ENCODE measurements at regions not wholly inside any gene's neighbourhood (a gene's known extent, or its start where the extent isn't known, plus 50 kb on each side); places are given as distances from the start of the nearest gene placed in this dataset.

DNA sequence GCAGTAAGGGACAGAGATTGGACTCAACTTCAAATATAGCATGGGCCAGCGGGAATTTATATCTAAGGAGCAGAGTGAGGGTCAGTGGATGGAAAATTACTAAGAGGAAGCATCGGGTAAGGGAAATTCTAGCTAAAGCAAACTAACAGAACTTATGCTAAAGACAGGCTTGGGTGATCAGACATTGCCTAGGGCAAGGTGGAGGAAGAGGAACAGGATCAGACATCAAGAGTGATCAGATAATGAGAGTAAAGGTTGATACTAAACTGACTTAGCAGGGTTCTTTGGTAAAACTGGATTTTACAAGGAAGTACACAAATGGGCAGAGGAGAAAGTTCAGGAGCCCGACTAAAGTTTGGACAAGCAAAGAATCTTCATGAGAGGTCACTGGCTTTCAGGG lies 86.3 kb upstream of the TOM1L1 start:
- TF ChIP-seq, protein P1, sequence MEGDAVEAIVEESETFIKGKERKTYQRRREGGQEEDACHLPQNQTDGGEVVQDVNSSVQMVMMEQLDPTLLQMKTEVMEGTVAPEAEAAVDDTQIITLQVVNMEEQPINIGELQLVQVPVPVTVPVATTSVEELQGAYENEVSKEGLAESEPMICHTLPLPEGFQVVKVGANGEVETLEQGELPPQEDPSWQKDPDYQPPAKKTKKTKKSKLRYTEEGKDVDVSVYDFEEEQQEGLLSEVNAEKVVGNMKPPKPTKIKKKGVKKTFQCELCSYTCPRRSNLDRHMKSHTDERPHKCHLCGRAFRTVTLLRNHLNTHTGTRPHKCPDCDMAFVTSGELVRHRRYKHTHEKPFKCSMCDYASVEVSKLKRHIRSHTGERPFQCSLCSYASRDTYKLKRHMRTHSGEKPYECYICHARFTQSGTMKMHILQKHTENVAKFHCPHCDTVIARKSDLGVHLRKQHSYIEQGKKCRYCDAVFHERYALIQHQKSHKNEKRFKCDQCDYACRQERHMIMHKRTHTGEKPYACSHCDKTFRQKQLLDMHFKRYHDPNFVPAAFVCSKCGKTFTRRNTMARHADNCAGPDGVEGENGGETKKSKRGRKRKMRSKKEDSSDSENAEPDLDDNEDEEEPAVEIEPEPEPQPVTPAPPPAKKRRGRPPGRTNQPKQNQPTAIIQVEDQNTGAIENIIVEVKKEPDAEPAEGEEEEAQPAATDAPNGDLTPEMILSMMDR (IDR thresholded peaks at IDR 0.05; ENCODE audit: insufficient read depth, low read depth, low read length): no peak
- no peak overlapping the region for H3K4me3 ChIP-seq (ENCODE audit: low read depth, low read length)

DNA sequence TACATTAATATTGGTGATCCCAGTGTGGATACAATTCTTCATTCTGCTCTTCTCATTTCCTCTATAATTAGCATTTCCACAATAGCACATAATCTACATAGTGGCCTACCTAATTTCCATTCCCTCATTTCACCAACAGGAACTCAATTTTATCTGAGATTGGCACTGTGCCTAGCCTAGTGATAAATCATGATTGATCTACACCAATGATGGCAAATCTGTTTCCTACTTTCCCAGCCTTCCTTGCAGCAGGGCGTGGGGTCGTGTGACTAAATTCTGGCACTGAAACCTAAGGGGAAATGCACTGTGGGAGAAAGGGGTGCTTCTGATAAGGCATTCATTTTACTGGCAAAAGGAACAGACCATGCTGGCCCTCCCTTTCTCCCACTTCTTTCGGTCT lies 66.6 kb upstream of the TOM1L1 start:
- no peak for DNase-seq (ENCODE audit: low read depth)
- TF ChIP-seq, protein P1 (IDR thresholded peaks at IDR 0.05; ENCODE audit: insufficient read depth, low read depth, low read length): no peak
- H3K4me3 ChIP-seq (ENCODE audit: low read depth, low read length): no peak overlapping the region

More for the DNA sequence above, 86.3 kb upstream of the TOM1L1 start:
- no peak for DNase-seq (ENCODE audit: low read depth)

DNA sequence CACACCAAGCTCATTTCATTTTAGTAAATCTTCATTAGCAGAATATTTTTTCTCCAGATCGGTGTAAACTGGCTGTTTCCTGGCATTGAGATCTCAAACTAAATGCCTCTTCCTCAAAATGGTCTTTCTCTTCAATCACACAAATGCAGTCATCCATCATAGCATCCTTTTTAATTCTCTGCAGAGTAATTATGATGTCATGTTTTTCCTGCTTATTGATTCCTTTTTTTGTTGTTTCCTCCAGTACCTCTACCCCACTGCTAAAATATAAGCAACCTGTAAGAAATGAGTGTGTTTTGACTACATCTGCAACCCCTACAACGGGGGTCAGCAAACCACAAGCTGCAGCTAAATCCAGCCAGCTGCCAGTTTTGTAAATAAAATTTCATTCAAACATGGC lies 65.6 kb upstream of the TOM1L1 start:
- H3K4me3 ChIP-seq (ENCODE audit: low read depth, low read length): no peak overlapping the region
- TF ChIP-seq, protein P1 (IDR thresholded peaks at IDR 0.05; ENCODE audit: insufficient read depth, low read depth, low read length): no peak
- DNase-seq (ENCODE audit: low read depth): no peak

DNA sequence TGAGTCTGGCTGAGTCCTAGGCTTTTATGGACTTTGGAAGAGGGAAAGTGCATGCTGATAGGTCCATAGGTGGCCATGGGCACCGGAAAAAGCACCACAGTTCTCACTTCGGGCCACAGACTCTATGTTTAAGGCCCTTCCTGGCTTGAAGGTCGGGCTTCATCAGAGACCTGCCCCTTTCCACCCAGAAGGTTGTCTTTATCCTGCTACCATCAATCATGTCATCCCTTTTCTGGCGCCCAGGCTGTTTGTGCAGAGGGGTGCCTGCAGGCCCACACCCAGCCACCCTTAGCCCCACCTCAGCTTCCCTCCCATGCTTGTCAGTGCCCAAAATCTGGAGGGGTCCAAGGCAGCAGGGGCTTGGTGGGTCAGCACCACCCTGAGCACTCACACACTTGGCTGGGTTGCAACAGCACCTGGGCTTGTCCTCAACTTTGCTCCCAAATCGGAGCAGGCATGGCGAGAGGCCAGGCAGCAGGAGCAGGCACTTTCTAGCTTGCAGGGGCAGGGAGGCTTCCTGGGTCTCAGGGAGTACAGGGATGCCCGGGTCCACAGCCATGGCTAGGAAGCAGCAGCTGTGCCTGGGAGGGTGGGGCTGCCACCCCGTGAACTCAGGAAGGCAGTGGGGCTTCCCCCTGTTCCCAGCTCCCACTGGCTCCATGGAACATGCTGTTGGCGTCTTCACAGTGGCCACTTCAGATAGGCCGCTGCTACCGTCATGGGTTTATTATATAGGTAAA lies 63.8 kb upstream of the TOM1L1 start:
- no peak overlapping the region for H3K4me3 ChIP-seq (ENCODE audit: low read depth, low read length)
- DNase-seq (ENCODE audit: low read depth): no peak
- TF ChIP-seq, protein P1 (IDR thresholded peaks at IDR 0.05; ENCODE audit: insufficient read depth, low read depth, low read length): no peak

DNA sequence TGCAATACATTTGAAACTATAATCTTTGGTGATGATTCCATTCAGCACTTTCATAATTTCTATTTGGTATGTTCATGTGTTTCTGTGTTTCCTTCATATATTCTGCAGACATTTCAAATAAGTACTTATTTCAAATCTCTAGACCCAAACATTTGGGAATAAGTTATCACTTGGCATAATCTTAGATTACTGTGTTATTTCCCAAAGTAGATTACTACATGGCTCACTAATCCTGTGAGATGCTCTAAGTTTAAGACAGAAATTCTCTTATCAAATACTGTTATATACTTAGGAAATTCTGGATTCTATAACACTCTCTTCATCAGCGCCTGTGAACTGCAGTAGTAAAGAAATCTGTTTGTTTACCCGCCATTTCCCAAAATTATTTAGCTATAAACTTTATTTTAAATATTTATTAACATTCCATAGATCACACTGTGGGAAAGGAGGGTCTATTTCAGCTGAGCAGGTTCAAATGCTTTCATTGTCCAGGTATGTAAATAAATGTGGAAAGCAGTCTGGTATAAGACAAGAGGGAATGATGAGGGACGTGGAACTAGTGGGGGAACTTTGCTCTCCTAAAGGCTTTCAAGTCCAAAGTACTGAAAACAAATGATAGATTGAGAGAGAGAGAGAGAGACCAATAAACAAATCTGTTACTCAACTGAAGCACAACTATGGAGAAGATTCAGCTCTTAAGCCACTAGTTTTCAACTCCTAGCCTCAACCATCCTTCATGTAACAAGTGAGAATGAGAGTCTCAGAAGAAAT lies 61.8 kb upstream of the TOM1L1 start:
- no peak for DNase-seq (ENCODE audit: low read depth)
- H3K4me3 ChIP-seq (ENCODE audit: low read depth, low read length): no peak overlapping the region
- TF ChIP-seq, protein P1 (IDR thresholded peaks at IDR 0.05; ENCODE audit: insufficient read depth, low read depth, low read length): no peak

DNA sequence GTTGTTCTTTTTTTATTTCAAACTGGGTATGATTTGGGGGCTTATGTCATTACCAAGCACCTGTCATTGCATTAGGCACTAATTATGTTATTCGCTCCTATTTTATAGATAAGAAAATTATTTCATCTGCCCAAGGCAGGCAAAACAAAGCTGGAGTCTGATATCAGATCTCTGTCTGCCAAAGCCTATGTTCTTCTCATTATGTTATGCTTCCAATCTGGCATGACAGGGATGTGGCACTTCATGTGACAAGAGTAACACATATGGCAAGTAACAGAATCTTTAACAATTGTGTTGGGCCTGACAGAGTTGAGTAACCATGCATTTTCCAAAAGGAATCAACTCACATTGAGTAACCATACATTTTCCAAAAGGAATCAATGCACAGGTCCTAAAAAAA lies 61.2 kb upstream of the TOM1L1 start:
- no peak overlapping the region for H3K4me3 ChIP-seq (ENCODE audit: low read depth, low read length)
- TF ChIP-seq, protein P1 (IDR thresholded peaks at IDR 0.05; ENCODE audit: insufficient read depth, low read depth, low read length): no peak
- DNase-seq (ENCODE audit: low read depth): no peak
